Skeletal muscle satellite cell (primary cell): ENCODE measurements at regions not wholly inside any gene's neighbourhood (a gene's known extent, or its start where the extent isn't known, plus 50 kb on each side); places are given as distances from the start of the nearest gene placed in this dataset.

Experiments
- H3K27me3 ChIP-seq: 2 replicates; pipeline ENCODE4 v1.7.0; 2013; ENCODE audit warnings: low read length; ENCODE audit not compliant: control insufficient read depth, insufficient read depth
- H3K36me3 ChIP-seq: 2 replicates; pipeline ENCODE4 v1.7.0; 2013; ENCODE audit warnings: mild to moderate bottlenecking, control low read depth, low read length; ENCODE audit not compliant: insufficient read depth
- H3K4me1 ChIP-seq: 2 replicates; pipeline ENCODE4 v1.7.0; 2013; ENCODE audit warnings: low read length; ENCODE audit not compliant: control insufficient read depth, insufficient read depth
- H3K4me2 ChIP-seq: 2 replicates; pipeline ENCODE4 v1.7.0; 2013; ENCODE audit warnings: mild to moderate bottlenecking, low read length
- H3K4me3 ChIP-seq: 2 replicates; pipeline ENCODE4 v1.7.0; 2013; ENCODE audit warnings: low read length
- H3K9ac ChIP-seq: 2 replicates; pipeline ENCODE4 v1.7.0; 2013; ENCODE audit warnings: mild to moderate bottlenecking, low read depth, low read length, moderate library complexity
- H3K9me3 ChIP-seq: replicated peaks from 2 replicates; pipeline ENCODE4 v1.7.0; 2013; ENCODE audit warnings: mild to moderate bottlenecking, control low read depth, low read length

DNA sequence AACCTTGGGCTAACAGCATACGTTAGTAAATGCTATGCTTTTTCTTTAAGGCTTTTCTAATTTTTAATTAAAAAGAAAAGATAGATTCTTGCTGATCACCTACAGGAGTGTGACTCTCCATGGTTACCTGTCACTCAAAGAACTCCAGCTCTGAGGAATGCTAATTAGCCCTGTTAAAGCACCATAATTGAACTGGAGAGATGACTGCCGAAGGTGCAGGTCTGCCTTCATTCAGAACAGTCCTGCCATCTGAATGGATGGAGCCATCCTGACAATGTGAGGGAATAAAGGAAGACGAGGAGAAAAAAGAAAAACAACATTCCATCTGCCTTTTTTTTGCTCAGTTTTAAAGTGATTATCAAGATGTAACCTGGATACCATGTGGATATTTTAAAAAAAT lies 94.6 kb downstream of the ATP6V1G3 start:
- Histone ChIP-seq H3K4me3 (no peak overlapping the region), H3K27me3 (no peaks in the 10 kb centered on the region), H3K36me3 (no peaks in the 10 kb centered on the region), H3K9me3 (no peaks in the 10 kb centered on the region), H3K4me1 (peaks cover 32% of the 10 kb centered on the region), H3K9ac (no peak overlapping the region), H3K4me2 (no peak overlapping the region)

DNA sequence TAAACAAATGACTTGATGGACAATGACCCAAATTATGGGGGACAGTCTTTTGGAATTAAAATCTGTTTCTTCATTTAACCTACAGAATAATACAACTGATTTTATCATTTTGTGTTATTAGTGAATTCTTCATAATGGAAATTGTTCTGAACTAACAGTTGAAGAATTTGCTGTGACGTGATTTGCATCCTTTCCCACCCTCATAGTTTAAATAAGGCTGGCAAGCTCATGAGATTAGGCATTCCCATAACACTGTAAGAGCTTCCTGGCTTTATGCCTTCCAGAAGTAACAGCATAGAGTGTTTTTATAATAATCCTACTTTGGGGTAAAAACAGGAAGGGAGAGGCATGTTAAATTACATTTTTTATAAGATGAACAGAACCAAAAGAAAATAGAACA lies 95.7 kb downstream of the ATP6V1G3 start:
- H3K36me3 ChIP-seq: no peaks in the 10 kb centered on the region
- H3K4me2 ChIP-seq: no peak overlapping the region
- H3K9me3 ChIP-seq: no peaks in the 10 kb centered on the region
- peak overlapping the region; percentile 54 for H3K9ac ChIP-seq
- no peaks in the 10 kb centered on the region for H3K27me3 ChIP-seq
- no peak overlapping the region for H3K4me3 ChIP-seq
- H3K4me1 ChIP-seq: peaks cover 28% of the 10 kb centered on the region

DNA sequence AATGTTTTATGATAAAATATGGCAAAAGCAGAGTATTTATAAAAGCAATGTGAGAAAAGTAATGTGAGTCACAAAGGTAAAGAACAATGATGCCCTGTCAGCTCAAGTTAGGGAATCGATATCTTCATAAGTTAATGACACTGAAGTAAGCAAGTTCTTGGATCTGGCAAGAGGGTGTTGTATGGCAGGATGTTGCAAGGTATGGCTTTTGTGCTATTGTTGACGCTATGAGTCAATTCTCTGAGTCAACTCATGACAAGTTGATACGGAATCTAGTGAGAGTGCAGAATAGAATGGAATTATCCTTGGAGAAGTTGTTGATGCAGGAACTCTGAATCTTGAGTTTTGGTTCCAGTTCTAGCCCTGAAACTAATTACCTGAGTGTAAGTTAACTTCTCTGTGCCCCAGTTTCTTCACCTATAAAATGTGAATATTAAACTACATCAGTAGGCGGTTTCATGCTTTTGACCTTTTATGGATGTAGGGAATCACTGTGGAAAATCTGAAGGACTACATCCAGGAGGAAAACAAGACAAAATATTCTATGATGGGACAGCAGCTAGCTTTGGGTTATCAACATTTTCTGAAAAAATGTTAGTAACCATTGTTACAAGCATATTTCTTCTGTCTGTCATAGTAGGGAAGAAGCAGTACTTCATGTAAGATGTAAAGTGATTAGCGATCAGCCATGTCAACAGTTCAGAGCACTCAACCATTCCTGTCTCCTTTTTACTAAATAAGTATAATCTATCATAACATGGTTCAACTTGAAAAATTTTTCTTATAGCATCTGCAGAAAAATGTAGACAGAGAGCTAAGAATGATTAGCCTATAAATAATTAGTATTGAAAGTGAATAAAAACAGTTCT lies 96.9 kb downstream of the ATP6V1G3 start:
- peak overlapping the region; percentile 32 for H3K9ac ChIP-seq
- peak overlapping the region; percentile 38 for H3K4me2 ChIP-seq
- no peaks in the 10 kb centered on the region for H3K36me3 ChIP-seq
- peaks cover 22% of the 10 kb centered on the region for H3K4me1 ChIP-seq
- no peaks in the 10 kb centered on the region for H3K9me3 ChIP-seq
- H3K27me3 ChIP-seq: no peaks in the 10 kb centered on the region
- peak overlapping the region; percentile 3 for H3K4me3 ChIP-seq

DNA sequence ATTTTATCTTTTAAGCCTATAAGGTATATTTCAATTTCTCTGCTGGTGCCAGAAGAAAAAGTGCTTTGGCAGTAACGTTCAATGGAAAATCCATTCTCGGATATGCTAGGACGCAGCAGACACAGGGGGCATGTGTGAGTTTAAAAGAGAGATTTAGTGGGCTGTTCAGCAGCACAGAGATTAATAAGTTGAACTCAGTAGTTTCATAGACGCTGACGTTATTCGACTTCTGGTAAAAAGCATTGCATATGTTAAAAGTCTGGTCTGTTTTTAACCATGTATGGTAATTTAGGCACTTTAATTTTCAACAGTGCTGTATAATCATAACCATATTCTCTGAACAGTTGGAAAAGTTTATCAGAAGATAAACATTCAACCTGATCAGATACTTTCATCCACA lies 99.6 kb downstream of the ATP6V1G3 start:
- Histone ChIP-seq H3K4me1 (peaks cover 22% of the 10 kb centered on the region), H3K9me3 (no peaks in the 10 kb centered on the region)

DNA sequence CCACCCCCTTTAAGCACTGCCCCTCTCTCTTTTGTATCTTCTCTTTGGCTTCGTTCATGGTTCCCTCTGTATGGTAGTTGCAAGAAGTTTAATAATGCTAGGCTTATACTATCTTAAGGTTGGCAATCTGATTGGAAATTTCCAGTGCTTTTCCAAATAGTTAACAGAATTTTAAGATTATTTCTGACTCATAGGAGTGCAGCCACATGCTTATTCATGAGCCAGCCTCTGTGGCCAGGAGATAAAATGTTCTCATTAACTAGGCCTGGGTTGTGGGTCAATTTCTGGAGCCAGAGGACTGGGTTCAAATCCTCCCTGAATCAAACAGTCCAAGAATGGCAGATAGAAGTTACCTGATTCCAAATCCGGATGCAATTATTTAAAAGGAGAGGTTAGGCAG lies 103.1 kb downstream of the ATP6V1G3 start:
- Histone ChIP-seq H3K4me3 (no peak overlapping the region), H3K27me3 (no peaks in the 10 kb centered on the region), H3K36me3 (no peaks in the 10 kb centered on the region), H3K9ac (no peak overlapping the region), H3K4me1 (no peaks in the 10 kb centered on the region), H3K4me2 (no peak overlapping the region), H3K9me3 (no peaks in the 10 kb centered on the region)

More for the DNA sequence above, 99.6 kb downstream of the ATP6V1G3 start:
- no peak overlapping the region for H3K4me2 ChIP-seq
- no peak overlapping the region for H3K4me3 ChIP-seq
- no peaks in the 10 kb centered on the region for H3K27me3 ChIP-seq
- H3K9ac ChIP-seq: no peak overlapping the region
- H3K36me3 ChIP-seq: no peaks in the 10 kb centered on the region

DNA sequence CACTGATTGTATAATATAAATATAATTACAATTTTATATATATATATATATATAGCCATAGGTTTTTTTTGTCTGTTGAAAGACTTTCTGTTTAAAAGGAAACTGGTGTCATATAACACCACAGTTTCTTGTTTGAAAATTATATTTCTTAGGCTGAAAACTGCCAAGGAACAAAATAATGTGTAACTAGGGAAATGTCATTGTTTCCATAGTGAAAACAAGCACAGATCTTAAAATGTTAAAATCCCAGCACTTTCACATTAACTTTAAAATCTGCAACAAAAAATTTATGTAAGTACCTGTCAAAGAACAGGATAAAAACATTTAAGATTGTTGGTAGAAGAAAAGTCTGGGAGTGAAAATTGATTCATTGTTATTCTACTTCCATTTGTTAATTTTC lies 104.2 kb downstream of the ATP6V1G3 start:
- Histone ChIP-seq H3K9ac (no peak overlapping the region), H3K27me3 (no peaks in the 10 kb centered on the region), H3K36me3 (no peaks in the 10 kb centered on the region), H3K4me1 (no peaks in the 10 kb centered on the region), H3K4me3 (no peak overlapping the region), H3K9me3 (no peaks in the 10 kb centered on the region), H3K4me2 (no peak overlapping the region)

DNA sequence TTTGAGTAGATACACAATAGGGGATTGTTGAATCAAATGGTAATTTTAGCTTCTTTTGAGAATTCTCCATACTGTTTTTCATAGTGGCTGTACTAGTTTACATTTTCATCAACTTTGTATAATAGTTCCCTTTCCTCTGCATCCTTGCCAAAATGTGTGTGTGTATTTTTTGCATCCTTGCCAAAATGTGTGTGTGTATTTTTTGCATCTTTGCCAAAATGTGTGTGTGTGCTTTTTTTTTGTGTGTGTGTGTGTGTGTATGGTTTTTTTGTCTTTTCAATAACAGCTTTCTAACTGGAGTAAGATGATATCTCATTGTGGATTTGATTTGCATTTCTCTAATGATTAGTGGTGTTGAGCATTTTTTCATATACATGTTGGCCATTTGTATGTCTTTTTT lies 105.4 kb downstream of the ATP6V1G3 start:
- H3K4me2 ChIP-seq: no peak overlapping the region
- no peaks in the 10 kb centered on the region for H3K27me3 ChIP-seq
- no peak overlapping the region for H3K9ac ChIP-seq
- no peaks in the 10 kb centered on the region for H3K36me3 ChIP-seq
- H3K4me3 ChIP-seq: no peak overlapping the region
- no peaks in the 10 kb centered on the region for H3K4me1 ChIP-seq
- H3K9me3 ChIP-seq: no peaks in the 10 kb centered on the region

DNA sequence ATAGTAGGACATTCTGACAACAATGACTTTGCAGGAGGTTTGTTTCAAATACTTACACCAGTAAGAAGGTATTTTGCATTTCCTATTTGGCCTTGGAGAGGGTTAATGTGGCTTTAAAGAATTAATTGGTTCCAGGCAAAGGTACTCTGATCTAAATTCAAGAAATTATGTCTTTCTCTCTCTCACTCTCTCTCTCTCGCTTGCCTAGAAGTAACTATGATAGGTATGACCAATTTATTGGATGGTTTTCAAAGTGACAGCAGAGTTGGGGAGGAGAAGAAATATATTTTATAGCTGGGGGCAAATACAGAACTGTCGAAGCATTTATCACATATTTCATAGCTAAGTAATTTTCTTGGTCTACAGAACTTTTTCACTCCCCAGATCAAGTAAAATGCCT lies 116.0 kb downstream of the ATP6V1G3 start:
- H3K9ac ChIP-seq: no peak overlapping the region
- H3K4me2 ChIP-seq: no peak overlapping the region
- no peaks in the 10 kb centered on the region for H3K36me3 ChIP-seq
- H3K27me3 ChIP-seq: no peaks in the 10 kb centered on the region
- no peaks in the 10 kb centered on the region for H3K9me3 ChIP-seq
- no peak overlapping the region for H3K4me3 ChIP-seq
- H3K4me1 ChIP-seq: no peaks in the 10 kb centered on the region

DNA sequence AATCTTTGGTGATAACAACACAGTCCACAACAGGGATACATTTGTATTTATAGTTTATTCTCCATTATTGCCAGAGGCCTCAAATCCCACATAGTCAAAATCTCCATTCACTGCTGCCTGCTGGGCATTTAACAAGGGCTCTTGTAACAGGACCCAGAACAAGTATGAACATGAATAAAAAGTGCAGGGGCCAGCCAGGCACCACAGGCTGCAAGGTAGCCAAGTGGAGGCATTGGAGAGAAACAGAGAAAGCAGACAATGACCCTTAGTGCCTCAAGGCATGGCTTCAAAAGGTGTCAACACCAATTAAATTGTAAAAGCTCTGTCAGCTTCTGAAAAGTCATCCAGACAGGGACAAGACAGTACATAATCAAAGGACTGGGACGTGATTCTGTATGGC lies 116.8 kb downstream of the ATP6V1G3 start:
- no peaks in the 10 kb centered on the region for H3K27me3 ChIP-seq
- no peak overlapping the region for H3K4me3 ChIP-seq
- no peak overlapping the region for H3K4me2 ChIP-seq
- H3K9me3 ChIP-seq: no peaks in the 10 kb centered on the region
- H3K36me3 ChIP-seq: no peaks in the 10 kb centered on the region
- no peak overlapping the region for H3K9ac ChIP-seq
- no peaks in the 10 kb centered on the region for H3K4me1 ChIP-seq

DNA sequence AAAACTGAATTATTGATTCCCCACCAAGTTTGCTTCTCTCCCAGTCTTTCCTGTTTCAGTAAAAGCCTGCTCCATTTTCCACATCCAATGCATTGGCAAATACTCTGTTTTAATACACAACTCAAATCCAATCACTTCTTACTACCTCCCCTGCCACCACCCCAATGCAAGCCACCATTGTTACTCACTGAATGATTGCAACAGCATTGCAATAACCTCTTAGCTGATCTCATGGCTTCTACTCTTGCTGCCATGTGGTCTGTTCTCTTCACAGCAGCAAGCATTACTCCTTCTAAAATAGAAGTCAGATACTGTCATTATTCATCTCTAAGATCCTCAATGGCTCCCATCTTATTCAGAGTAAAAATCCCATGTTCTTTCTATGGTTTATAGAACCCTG lies 123.4 kb downstream of the ATP6V1G3 start:
- Histone ChIP-seq H3K9me3 (no peaks in the 10 kb centered on the region), H3K4me1 (no peaks in the 10 kb centered on the region), H3K27me3 (no peaks in the 10 kb centered on the region), H3K36me3 (no peaks in the 10 kb centered on the region), H3K9ac (no peak overlapping the region), H3K4me3 (no peak overlapping the region), H3K4me2 (no peak overlapping the region)

DNA sequence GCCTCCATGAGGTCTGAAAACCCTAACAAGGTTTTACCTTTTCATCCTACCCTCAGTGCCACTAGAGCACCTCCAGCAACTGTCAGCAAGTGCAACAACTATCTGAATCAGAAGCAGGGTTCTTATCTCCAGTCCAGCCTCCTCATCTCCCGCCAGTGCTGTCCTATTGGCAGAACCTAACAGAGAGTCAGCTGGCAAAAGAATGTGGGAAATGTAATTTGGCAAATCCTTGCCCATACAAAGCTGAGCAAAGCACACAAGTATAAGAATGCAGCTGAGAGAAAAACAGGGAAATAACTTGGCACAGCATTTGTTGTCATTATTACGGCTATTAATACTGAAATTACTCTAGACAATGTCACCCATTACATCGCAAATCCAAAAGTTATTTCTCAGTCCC lies 124.2 kb downstream of the ATP6V1G3 start:
- Histone ChIP-seq H3K36me3 (no peaks in the 10 kb centered on the region), H3K9me3 (no peaks in the 10 kb centered on the region), H3K4me2 (no peak overlapping the region), H3K27me3 (no peaks in the 10 kb centered on the region), H3K9ac (no peak overlapping the region), H3K4me1 (no peaks in the 10 kb centered on the region), H3K4me3 (no peak overlapping the region)

DNA sequence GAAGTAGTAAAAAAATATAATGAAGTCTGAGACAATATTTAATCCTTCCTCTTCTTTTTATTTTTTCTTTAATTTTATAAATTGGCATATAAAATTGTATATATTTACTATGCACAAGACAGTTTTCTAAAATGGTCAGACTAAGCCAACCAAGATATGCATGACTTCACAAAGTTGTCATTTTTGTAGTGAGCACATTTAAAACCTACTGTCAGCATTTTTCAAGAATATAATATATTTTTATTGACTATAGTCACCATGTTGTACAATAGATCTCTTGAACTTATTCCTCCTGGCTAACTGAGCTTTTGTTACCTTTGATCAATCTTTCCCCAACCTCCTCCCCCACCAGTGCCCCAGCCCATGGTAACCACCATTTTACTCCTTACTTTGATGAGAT lies 129.2 kb downstream of the ATP6V1G3 start:
- H3K9me3 ChIP-seq: no peaks in the 10 kb centered on the region
- no peaks in the 10 kb centered on the region for H3K36me3 ChIP-seq
- no peaks in the 10 kb centered on the region for H3K4me1 ChIP-seq
- no peak overlapping the region for H3K4me3 ChIP-seq
- no peak overlapping the region for H3K4me2 ChIP-seq
- no peak overlapping the region for H3K9ac ChIP-seq
- no peaks in the 10 kb centered on the region for H3K27me3 ChIP-seq
